Choroid plexus epithelial cell (primary cell): ENCODE measurements at regions not wholly inside any gene's neighbourhood (a gene's known extent, or its start where the extent isn't known, plus 50 kb on each side); places are given as distances from the start of the nearest gene placed in this dataset.
"Not testable (repeated sequence)": the region's sequence is repeated elsewhere in the genome, so short reads cannot be mapped to it uniquely, and the experiment has no call there.

Source experiments
- DNase-seq: peaks from one replicate; pipeline ENCODE4 v3.0.0-alpha.2; 2010; ENCODE audit warnings: low read depth
- H3K4me3 ChIP-seq: 2 replicates; pipeline ENCODE4 v1.5.1; 2011; ENCODE audit warnings: low read depth, mild to moderate bottlenecking, control low read depth, low read length, moderate library complexity
- CTCF ChIP-seq: conservative IDR thresholded peaks from 2 replicates; pipeline ENCODE4 v1.5.1; 2011; ENCODE audit warnings: low read depth, mild to moderate bottlenecking, control low read depth, inconsistent platforms, low read length, moderate library complexity

GRCh38 chr7:85796956-85797355 lies 610.1 kb upstream of the SEMA3D start:
- TF ChIP-seq CTCF, result no peak
- no peak for DNase-seq
- no peak overlapping the region for H3K4me3 ChIP-seq

GRCh38 chr7:85791098-85791497 lies 604.2 kb upstream of the SEMA3D start:
- H3K4me3 ChIP-seq, DNase-seq: not testable (repeated sequence)

GRCh38 chr7:85781606-85782005 lies 594.8 kb upstream of the SEMA3D start:
- TF ChIP-seq CTCF, result no peak
- DNase-seq, result no peak
- no peak overlapping the region for H3K4me3 ChIP-seq

GRCh38 chr7:85776691-85777345 lies 590.0 kb upstream of the SEMA3D start:
- no peak for TF ChIP-seq CTCF
- H3K4me3 ChIP-seq, result no peak overlapping the region
- no peak for DNase-seq

GRCh38 chr7:85775431-85775830 lies 588.6 kb upstream of the SEMA3D start:
- no peak overlapping the region for H3K4me3 ChIP-seq
- DNase-seq, result no peak
- no peak for TF ChIP-seq CTCF

- TF ChIP-seq CTCF, result no peak
- DNase-seq, result no peak
- no peak overlapping the region for H3K4me3 ChIP-seq
These were observed 588.1 kb upstream of the SEMA3D start for GRCh38 chr7:85774986-85775385.

GRCh38 chr7:85773116-85773728 lies 586.4 kb upstream of the SEMA3D start:
- DNase-seq, result peak; percentile 80
- TF ChIP-seq CTCF, result no peak
- no peak overlapping the region for H3K4me3 ChIP-seq
